ENCODE measurements at regions not wholly inside any gene's neighbourhood (a gene's known extent, or its start where the extent isn't known, plus 50 kb on each side); places are given as distances from the start of the nearest gene placed in this dataset.
"Not testable (repeated sequence)": the region's sequence is repeated elsewhere in the genome, so short reads cannot be mapped to it uniquely, and the experiment has no call there.

GRCh38 chr10:6794841-6795240, 214.8 kb upstream of the PRKCQ start:
- not testable (repeated sequence) for DNase-seq

- DNase-seq: no peak
Measured at GRCh38 chr10:6794441-6794840, 214.4 kb upstream of the PRKCQ start.

GRCh38 chr10:6788731-6789130, 208.7 kb upstream of the PRKCQ start:
- DNase-seq: no peak

- no peak for DNase-seq
Measured at GRCh38 chr10:6788231-6788630, 208.2 kb upstream of the PRKCQ start.

- DNase-seq: no peak
Measured at GRCh38 chr10:6787718-6788117, 207.6 kb upstream of the PRKCQ start.

GRCh38 chr10:6787091-6787490, 207.0 kb upstream of the PRKCQ start:
- DNase-seq: no peak

- no peak for DNase-seq
Measured at GRCh38 chr10:6786579-6787031, 206.5 kb upstream of the PRKCQ start.

GRCh38 chr10:6784429-6784828, 204.4 kb upstream of the PRKCQ start:
- DNase-seq: not testable (repeated sequence)

GRCh38 chr10:6783471-6783870, 203.4 kb upstream of the PRKCQ start:
- DNase-seq: no peak

GRCh38 chr10:6782378-6782777, 202.3 kb upstream of the PRKCQ start:
- DNase-seq: no peak

GRCh38 chr10:6781133-6781770, 201.2 kb upstream of the PRKCQ start:
- no peak for DNase-seq

GRCh38 chr10:6780008-6780677, 200.1 kb upstream of the PRKCQ start:
- no peak for DNase-seq

- DNase-seq: no peak
Measured at GRCh38 chr10:6778992-6779701, 199.1 kb upstream of the PRKCQ start.

- no peak for DNase-seq
Measured at GRCh38 chr10:6776170-6776569, 196.1 kb upstream of the PRKCQ start.

GRCh38 chr10:6774406-6774805, 194.3 kb upstream of the PRKCQ start:
- DNase-seq: no peak

GRCh38 chr10:6771331-6771730, 191.3 kb upstream of the PRKCQ start:
- DNase-seq: no peak

GRCh38 chr10:6770846-6771245, 190.8 kb upstream of the PRKCQ start:
- DNase-seq: no peak

- DNase-seq: no peak
Measured at GRCh38 chr10:6769704-6770417, 189.8 kb upstream of the PRKCQ start.

GRCh38 chr10:6766131-6766801, 186.2 kb upstream of the PRKCQ start:
- no peak for DNase-seq

GRCh38 chr10:6763423-6763822, 183.3 kb upstream of the PRKCQ start:
- DNase-seq: no peak

- no peak for DNase-seq
Measured at GRCh38 chr10:6763001-6763400, 182.9 kb upstream of the PRKCQ start.

- no peak for DNase-seq
Measured at GRCh38 chr10:6759961-6760360, 179.9 kb upstream of the PRKCQ start.

- DNase-seq: no peak
Measured at GRCh38 chr10:6757158-6757557, 177.1 kb upstream of the PRKCQ start.
